NCI-H2029 (cell line): ENCODE measurements at regions not wholly inside any gene's neighbourhood (a gene's known extent, or its start where the extent isn't known, plus 50 kb on each side); places are given as distances from the start of the nearest gene placed in this dataset.
"Not testable (repeated sequence)": the region's sequence is repeated elsewhere in the genome, so short reads cannot be mapped to it uniquely, and the experiment has no call there.

ENCODE experiments used
- DNase-seq: peaks from one replicate; lab custom pipeline; 2025; lab: John Stamatoyannopoulos, UW

DNA sequence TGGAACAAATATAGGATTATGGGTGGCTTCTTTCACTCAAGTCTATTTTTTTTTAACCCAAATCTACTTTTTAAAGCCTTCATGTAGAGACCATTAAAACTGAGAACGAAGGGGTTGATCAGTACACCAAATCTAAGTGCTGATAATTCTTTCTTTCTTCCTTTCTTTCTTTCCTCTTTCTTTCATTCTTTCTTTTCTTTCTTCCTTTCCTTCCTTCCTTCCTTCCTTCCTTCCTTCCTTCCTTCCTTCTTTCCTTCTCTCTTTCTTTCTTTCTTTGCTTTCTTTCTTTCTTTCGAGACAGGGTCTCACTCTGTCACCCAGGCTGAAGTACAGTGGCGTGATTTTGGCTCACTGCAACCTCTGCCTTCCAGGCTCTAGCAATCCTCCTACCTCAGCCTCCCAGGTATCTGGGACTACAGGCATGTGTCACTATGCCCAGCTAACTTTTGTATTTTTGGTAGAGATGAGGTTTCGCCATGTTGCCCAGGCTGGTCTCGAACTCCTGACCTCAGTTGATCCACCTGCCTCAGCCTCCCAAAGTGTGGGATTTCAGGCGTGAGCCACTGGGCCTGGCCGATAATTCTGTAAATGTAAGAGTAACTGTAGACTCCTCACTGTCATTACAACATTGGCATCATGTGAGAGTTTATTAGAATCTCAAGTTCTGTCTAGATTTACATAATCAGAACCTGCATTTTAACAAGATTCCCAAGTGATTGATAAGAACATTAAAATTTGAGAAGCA is 236.4 kb downstream of the TFEC start:
- no peak for DNase-seq

DNA sequence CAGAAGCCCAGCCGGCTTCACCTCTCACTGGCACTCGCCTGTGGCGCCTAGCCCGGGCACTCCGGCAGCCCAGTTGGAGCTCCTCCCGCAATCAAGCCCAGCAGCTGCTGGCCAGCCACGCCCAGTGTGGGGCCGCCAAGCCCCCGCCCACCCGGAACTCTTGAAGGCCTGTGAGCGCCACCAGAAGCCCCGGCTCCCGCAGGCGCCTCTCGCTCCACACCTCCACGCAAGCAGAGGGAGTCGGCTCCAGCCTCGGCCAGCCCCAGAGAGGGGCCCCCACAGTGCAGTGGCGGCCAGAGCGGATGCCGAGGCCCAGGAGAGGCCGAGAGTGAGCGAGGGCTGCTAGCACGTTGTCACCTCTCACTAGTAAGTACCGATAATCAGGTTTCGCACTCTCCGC is 240.7 kb downstream of the TFEC start:
- DNase-seq: no peak

DNA sequence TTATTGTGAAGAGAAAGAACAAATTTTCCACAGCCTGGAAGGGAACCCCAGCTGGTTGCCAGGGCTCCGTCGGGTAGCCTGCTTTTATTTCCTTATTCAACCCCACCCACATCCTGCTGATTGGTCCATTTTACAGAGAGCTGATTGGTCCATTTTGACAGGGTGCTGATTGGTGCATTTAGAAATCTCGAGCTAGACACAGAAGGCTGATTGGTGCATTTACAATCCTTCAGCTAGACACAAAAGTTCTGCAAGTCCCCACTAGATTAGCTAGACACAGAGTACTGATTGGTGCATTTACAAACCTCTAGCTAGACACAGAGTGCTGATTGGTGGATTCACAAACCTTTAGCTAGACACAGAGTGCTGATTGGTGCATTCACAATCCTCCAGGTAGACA is 241.1 kb downstream of the TFEC start:
- DNase-seq: not testable (repeated sequence)

DNA sequence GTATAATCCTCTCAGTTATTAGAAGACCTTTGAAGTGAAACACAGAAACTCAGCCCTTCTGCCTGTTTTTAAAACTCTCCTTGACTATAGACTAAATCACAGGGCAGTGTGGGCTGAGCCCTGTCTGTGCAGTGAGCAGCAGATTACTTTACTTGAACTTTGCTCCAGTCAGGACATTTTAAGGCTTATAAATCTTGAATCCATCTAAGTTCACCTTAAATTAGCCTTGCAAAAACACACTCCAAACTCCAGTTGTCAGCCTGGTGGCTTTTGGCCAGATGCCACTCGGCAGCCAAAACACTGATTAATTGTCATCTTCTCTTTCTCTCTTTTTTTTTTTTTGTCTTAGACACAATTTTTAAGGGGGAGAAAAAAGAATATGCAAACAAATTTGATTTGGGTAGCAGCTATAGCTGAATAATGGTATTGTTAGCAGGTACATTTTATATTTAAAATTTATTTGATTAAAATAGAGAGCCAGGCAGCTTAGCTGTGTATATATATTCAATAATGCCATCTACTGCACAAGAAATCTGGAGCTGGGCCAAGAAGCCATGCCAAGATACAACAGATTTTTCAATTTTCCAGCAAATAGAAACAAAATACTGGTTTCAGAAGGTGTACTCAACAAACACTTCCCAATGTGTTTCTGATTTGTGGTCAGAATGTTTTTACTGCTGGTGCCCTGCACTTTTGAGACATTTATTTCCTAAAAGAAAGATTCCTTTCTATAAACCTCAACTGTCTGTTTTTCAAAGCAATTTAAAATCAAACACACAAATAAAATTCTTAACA is 247.7 kb downstream of the TFEC start:
- peak; percentile 6 for DNase-seq

DNA sequence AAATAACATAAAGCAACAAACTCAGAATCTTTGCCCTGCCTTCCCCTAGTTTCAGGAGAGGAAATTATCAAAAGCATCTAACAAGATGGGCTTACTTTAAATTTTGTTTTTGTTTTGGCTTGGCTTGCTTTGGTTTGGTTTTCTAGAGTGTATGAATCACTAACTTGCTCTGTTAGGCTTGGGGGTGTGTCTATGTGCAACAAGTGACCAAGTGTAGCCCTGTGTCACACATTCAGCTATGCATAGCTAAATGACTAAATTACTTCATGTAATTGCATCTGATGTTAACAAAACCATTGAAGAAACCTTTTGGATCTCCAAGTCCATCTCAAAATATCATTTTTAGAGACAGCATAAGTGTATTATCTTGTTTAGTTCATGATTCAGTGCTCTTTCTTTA is 251.0 kb downstream of the TFEC start:
- no peak for DNase-seq

DNA sequence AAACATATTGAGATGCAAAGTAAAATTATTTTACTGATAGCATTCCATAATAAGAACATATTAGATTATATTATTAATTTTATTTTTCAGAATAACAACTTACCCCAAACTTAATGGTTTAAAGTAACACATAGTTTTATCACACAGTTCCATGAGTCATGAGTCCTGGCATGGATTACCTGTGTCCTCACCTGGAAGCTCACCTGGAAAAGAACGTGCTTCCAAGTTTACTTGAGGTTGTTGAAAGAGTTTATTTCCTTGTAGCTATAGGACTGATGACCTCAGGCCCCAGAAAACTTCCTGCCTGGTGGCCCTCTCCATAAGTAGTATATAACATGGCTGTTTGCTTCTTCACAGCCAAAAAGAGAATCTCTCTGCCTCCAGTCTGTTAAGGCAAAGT is 254.6 kb downstream of the TFEC start:
- no peak for DNase-seq

DNA sequence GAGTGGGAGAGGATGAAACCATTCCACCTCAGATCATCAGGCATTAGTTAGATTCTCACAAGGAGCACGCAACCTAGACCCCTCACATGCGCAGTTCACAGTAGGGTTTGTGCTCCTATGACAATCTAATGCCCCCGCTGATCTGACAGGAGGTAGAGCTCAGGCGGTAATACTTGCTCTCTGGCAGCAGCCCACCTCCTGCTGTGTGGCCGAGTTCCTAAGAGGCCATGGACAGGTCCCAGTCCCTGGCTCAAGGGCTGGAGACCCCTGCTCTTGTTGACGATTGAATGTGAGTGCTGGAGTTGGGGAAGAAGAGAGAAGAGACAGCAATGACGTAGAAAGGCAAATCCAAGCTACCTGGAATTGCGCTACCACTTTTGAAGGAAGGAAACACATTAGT is 267.2 kb downstream of the TFEC start:
- no peak for DNase-seq

DNA sequence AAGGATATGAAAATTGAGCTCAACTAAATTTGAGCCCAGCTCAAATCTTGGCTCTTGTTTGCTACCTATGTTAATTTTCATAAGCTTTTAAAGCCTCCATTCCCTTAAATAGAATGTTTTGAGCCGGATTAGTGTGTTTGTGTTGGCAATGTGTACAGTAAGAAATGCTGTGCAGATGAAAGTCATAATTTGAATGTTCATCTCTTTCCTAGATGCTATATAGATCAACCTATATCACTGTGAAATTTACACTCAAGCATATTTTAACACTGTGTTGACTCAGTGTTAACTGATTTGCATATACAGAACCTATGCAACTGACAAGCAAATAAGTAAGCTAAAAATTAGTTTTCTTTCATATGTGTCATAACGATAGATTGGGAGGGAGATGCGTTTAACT is 272.5 kb downstream of the TFEC start:
- no peak for DNase-seq

DNA sequence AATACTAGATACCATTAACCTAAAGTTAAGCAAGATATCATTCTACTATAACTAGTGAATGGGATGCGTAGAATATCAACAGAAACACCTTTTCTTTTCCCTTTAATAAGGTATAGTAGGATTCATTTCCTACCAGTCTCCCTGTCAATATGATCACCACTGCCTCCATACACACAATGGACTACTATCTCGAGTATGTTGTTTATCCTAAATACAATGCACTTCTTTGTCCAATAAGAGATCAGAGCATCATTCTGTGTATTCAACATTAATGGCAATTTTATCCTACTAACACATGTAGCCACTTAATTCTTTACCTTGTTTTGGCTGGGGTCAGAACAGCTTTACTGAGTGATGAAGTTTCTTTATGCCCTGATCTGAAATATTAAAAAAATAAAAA is 276.3 kb downstream of the TFEC start:
- DNase-seq: no peak

DNA sequence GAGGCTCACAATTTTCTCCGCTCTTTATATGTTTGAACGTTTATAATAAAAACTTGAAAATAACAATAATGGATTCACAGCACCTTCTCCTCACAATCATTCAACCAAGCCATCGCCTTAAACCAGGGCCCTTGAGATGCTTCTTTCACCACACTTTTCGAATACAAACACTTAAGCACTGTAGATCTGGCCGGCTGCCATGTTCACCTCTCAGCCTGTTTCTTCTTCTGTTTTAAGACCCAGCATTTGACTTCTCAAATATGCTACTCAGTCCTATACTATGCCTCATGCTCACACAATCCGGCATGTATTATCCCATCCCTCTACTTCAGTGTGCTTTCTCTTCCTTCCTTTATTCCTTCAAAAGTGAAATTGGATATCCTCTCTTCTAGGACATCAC is 280.6 kb downstream of the TFEC start:
- peak; percentile 17 for DNase-seq

DNA sequence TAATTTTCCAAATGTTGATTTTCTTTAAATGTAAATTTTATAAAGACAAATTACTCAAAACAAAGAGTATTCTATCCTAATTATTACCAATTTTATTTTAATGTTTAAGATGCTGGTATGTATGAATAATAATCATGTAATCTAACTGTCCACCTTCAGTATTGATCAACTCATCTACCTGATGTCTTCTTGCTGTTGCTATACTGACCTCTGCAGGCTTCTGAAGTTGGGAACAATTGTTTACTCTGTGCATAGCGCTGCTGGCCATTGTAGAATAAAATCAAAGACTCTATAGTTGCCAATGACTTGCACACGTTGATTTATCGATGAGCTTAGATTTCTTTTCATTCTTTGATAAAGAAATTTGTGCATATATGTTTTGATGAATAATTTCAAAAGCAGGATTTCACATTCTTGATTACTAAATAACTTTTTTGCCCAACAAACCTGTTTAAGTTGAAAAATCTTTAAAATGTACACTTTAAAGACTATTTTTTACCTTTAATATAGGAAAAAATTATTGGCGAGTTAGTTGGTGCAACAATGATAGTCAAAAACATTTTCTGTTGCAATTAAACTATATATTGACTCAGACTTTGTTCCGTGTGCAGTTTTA is 282.3 kb downstream of the TFEC start:
- no peak for DNase-seq

DNA sequence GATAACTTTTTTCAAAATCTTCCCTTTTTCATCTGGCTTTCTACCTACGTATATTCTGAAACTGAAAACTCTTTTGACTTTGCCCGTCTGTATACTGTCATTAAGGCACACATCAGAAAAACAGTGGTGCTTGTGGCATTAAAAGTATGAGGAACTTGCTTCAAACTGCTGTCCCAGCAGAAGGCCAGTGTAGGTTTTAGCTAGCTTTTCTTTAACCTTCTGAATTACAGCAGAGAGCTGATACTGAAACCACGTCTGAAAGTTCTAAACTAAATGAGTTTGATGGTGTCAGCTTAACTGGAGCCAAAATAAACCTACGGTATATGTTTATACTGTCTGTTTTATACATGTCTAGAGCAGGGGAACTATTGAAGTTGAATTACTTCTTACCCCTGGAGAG is 283.4 kb downstream of the TFEC start:
- DNase-seq: no peak

DNA sequence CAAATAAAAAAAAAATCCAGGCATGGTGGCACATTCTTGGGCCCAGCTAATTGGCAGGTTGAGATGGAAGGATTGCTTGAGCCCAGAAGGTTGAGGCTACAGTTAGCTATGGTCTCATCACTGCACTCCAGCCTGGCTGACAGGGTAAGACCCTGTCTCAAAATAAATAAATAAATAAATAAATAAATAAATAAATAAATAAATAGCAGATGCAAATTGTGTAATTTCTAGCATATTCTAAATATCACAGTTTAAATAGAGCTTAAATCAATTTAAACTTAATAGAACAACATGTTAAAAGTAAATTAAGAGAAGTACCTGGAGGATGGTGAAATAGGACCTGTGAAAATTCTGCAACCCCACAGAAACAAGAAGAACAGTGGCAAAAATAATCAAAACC is 290.5 kb downstream of the TFEC start:
- DNase-seq: no peak

DNA sequence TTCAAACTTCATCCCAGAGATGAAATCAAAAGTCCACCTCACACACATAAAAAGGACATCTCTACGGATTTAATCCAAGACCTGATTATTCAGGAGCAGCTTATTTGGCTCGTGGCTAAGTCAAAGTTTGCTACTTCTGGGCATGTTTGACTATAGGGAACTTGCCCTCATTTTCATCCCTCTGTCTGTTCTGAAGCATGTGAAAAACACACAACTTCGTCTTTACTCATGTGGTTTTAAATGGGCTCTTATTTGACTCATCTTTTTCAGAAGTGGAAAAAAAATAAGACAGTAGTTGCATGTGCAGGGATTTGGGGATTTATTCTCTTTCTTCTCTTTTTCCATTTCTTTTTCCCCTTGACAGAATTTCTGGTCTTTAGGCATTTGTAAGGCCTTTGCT is 295.9 kb downstream of the TFEC start:
- no peak for DNase-seq

DNA sequence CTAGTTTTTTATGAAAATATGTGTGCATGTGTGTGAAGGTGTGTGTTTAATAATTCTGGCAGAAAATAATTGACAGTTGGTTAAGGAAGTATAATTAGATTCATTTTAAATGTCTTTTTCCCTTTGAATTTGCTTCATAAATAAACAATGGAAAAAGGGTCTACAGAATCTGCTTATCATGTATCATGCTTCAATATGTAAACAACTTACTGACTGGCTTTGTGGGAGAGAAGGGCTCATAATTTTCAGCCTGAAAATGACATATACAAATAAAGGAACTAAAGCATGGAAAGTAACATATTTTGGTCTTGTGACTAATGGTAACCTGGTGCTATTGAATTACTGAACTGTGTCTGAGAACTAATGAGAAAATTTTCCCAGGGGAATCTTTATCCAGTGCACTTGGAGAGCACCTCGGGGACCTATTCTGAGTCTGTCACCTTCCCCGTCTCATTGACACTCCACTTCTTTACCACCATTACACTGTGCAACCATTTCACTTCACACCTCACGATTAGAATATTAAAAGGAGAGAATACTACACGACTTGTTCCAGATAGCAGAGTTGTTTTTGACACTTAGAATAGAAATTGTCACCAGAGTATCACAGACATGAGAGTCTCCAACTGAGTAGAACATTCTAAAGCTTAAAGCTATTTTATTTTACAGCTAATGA is 298.6 kb downstream of the TFEC start:
- no peak for DNase-seq

DNA sequence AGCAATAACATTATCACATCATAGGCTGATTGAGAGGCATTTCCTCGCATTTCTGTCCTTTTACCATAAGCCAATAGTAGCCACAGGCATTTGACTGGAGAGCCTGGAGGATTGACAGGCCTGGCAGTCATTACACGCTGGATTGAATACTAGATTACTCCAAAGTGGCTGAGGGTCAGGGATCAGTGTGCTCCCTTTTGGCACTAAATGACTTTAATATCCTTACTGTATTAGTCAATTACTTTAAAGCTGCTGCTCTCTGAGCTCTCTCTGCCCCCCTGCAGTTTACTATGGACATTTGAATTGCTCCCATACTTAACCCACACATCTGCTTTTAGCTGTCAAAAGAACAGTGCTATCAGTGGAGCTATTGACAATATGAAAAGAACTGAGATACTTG is 302.0 kb downstream of the TFEC start:
- DNase-seq: no peak

DNA sequence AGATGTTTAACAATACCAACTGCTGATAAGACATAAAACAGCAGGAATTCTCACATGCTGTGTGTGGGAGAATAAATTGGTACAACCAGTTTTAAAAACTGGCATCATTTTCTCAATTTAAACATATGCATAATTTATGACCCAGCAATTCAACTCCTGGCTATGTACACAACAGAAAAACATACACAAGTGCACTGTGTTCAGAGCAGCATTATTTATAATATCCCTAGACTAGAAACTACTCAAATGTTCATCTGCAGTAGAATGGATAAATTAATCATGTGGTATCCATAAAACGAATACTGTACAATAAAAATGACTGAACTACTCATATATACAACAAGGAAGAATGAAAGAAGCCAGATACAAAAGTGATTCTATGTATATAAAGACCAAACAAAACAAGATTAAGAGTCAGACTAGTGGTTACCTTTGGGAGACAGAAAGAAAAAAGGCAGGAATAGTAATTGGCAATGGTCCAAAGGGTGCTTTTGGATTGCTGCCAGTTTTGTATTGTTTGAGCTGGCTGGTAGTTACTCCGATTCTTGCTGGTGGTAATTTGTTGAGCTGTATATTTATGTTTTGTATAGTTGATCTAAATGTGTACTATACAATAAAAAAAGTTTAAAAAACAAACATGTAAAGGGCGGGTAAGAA is 306.0 kb downstream of the TFEC start:
- DNase-seq: peak; percentile 64

DNA sequence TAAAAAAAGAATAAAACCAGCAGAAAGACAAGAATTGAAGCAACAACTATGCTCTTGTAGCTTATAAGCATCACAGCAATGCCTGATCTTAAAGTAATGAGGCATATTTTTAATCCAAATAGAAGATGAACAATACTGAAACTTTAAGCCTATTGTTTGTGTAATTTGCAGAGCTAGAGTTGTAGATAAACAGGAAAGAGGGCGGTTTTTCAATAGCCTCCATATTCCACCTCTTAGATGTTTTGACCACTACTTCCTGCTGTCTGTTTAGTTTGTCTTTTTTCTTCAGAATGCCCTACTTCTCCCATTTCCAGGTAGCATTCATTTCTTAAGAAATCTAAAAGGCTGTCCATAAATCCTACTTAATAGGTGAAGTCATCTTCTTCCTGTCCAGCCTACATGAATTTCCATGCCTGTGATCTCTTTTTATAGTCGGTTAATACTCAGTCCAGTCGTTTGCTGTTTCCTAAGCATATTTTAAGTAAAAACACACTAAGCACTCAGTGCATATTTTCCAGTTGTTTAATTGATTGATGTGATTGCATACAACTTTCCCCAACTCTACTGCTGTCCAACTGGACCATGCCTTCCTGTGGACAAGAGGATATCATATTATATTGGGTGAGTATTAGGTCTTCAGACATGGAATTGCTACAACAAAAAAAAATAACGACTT is 308.1 kb downstream of the TFEC start:
- no peak for DNase-seq

DNA sequence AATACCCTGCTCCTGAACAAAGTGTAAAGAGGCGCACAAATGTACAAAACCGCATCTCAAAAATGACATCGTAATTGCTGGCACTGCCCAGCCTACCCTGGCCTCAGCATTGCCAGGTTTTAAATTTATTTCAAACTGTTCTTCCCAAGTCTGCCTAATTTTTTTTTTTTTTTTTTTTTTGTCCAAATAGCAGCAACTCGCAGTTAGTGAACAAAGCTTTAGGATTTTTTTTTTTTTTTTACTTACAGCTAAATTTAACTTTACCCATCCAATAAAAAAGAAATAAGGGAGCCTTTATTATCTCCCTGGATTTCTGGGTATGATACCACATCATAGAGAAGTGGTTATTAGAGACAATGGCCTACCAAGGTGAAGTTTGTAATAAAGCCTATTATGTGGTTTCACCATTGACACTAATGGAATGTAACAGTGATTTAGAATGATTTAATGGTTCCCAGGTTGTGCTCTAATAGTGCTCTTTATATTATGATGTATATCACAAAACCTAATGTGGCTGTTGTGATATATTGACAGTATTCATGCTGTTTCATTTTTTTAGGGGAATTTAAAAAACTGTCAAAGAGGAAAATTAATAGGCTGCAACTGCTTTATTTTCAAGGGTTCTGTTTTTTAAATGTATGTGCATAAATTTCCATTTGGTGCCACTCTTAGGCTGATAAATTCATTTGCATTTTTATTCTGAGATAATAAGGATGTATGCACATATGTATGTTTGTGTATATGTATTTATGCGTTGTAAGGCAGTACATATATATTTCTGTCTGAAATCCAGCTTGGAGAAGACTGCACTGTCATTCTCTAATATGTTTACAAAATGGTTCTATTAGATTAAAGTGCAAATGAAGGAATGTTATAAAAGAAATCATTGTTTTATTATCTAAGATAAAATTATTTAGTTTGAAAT is 309.0 kb downstream of the TFEC start:
- no peak for DNase-seq

DNA sequence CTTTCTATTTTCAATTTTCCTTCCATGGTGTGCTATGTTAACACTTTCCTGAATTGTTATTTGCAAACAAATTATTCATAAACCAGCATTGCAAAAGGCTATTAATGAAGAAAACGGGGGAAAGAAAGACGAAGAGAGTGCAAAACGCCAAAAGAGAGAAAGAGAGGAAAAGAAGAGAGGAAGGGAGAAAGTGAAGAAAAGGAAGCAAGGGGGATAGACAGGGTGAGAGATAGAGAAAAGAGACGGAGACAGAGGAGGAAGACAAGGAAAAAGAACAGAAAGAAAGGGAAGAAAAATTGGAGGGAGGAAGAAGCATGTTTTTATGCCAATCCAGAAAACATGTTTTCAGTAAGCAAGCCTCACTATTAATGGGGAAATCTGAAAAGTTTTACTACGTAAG is 310.6 kb downstream of the TFEC start:
- DNase-seq: no peak

DNA sequence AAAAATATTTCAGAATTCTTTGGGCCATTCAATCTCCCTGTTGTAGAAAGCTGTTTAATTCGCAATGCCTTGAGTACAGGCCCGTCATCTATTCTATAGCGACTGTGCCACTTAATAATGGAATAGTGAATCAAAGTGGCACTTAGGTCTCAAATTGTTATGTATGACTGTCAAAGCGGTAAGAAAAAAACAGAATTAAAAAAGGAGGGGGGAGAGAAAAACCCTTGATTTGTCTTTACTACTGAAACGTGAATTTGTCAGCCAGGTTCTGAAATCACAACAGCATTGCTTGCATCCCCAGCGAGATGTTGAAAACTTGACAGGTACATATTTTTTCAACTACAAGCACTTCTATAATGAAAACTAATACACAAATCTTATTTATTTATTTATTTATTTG is 320.9 kb downstream of the TFEC start:
- no peak for DNase-seq
